Prostate gland (tissue), 2 donors: ENCODE measurements at regions not wholly inside any gene's neighbourhood (a gene's known extent, or its start where the extent isn't known, plus 50 kb on each side); places are given as distances from the start of the nearest gene placed in this dataset.

Experiments used
- DNase-seq: peaks from one replicate; pipeline ENCODE4 v3.0.0-alpha.2; 2019; ENCODE audit warnings: low spot score
- H3K27ac ChIP-seq, 2 donors: fragments of 200-600 bp; sonication (generic); 2 replicates each; pipeline ENCODE4 v1.5.1; 2017 to 2019
- H3K27me3 ChIP-seq: fragments of 200-600 bp; sonication (generic); replicated peaks from 2 replicates; pipeline ENCODE4 v1.5.1; 2019; ENCODE audit not compliant: insufficient read depth
- H3K36me3 ChIP-seq, 2 donors: fragments of 200-600 bp; sonication (generic); 1 replicate in 1 of 2; 2 replicates in 1 of 2; pipeline versions ENCODE4 v1.5.1 to v1.8.1; 2017 to 2019
- H3K4me1 ChIP-seq: fragments of 200-600 bp; sonication (generic); replicated peaks from 2 replicates; pipeline ENCODE4 v1.5.1; 2019
- H3K4me3 ChIP-seq, 2 donors: fragments of 200-600 bp; sonication (generic); 2 replicates each; pipeline ENCODE4 v1.5.1; 2017 to 2019
- H3K9me3 ChIP-seq: fragments of 200-600 bp; sonication (generic); 2 replicates; pipeline ENCODE4 v1.5.1; 2017
- POLR2A ChIP-seq: fragments of 450-650 bp; IDR thresholded peaks from one replicate; pipeline ENCODE4 v1.6.1; 2016; ENCODE audit warnings: antibody characterized with exemption, mild to moderate bottlenecking
- POLR2AphosphoS5 ChIP-seq: sonication (generic); formaldehyde crosslinking; IDR thresholded peaks from one replicate; pipeline ENCODE4 v1.6.1; 2017; ENCODE audit warnings: antibody characterized with exemption
- WGBS: methylation state at CpG from one replicate; pipeline ENCODE4 v1.1.5; 2018; 5-methylcytosine and 5-hydroxymethylcytosine counted together
- intact Hi-C: fragments of 100-400 bp; cut with DNase I; formaldehyde crosslinking; loops from one replicate; pipeline ENCODE4 v1.14.2; 2022
- TF ChIP-seq, protein P1 (sequence below), 4 experiments: fragments of 200-600 bp in 2 of 4; fragments of 450-650 bp in 2 of 4; sonication (generic) in 2 of 4; IDR thresholded peaks; 1 replicate in 3 of 4; 2 replicates in 1 of 4; pipeline ENCODE4 v1.5.1; 2016 to 2019; ENCODE audit warnings: antibody characterized with exemption in 4 of 4, mild to moderate bottlenecking in 2 of 4, moderate library complexity in 2 of 4

DNA sequence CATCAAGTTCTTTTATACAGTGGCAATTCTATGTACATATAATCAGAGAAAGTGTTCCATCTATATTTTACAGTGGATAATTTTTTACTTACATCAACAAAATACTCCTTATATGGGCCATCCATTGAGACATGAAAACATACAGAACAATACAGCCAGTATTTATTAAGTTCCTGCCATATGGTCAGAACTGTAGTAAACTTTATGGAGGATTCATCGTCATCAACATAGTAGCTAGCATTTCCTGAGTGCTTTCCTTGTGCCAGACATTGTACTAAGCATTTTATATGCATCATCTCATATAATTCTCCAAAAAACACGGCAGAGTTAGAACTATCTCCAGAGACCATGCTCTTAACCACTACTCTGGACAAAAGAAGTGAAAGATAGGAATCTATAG is 170.1 kb downstream of the CEP135 start:
- Histone ChIP-seq H3K27ac (no peak overlapping the region), H3K9me3 (no peaks in the 10 kb centered on the region), H3K27me3 (no peaks in the 10 kb centered on the region), H3K4me3 (no peak overlapping the region), H3K36me3 (no peaks in the 10 kb centered on the region), H3K4me1 (no peaks in the 10 kb centered on the region)
- no peak for DNase-seq
- WGBS, result 37% methylated on average over 2 of the region's 2 CpGs
- no peak for TF ChIP-seq POLR2A
- TF ChIP-seq, protein P1, sequence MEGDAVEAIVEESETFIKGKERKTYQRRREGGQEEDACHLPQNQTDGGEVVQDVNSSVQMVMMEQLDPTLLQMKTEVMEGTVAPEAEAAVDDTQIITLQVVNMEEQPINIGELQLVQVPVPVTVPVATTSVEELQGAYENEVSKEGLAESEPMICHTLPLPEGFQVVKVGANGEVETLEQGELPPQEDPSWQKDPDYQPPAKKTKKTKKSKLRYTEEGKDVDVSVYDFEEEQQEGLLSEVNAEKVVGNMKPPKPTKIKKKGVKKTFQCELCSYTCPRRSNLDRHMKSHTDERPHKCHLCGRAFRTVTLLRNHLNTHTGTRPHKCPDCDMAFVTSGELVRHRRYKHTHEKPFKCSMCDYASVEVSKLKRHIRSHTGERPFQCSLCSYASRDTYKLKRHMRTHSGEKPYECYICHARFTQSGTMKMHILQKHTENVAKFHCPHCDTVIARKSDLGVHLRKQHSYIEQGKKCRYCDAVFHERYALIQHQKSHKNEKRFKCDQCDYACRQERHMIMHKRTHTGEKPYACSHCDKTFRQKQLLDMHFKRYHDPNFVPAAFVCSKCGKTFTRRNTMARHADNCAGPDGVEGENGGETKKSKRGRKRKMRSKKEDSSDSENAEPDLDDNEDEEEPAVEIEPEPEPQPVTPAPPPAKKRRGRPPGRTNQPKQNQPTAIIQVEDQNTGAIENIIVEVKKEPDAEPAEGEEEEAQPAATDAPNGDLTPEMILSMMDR (IDR thresholded peaks at IDR 0.05), result no peak
- TF ChIP-seq POLR2AphosphoS5, result no peak
- intact Hi-C loops, result no loop called here

DNA sequence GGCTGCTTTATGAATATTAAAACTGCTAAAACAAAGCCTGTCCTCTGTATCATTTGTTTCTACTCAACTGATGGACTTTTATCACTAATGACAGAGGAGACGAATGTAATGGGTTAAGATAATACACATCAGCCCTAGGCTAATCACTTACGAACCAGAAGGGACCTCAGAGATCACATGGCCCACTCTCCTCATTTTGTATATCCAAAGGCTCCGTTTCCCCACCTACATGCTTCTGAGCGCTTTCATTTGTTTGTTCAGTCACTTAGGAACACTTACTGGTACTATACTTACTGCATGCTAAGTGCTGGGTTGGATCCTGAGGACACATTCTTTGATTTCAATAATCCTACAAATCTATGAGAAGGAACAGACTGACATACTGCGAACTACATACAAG is 169.3 kb downstream of the CEP135 start:
- intact Hi-C loops, result no loop called here
- no peaks in the 10 kb centered on the region for H3K27me3 ChIP-seq
- TF ChIP-seq, protein P1 (IDR thresholded peaks at IDR 0.05), result no peak
- TF ChIP-seq POLR2AphosphoS5, result no peak
- no peak for TF ChIP-seq POLR2A
- H3K27ac ChIP-seq, result no peak overlapping the region
- 82% methylated on average over 5 of the region's 5 CpGs for WGBS
- H3K4me1 ChIP-seq, result no peaks in the 10 kb centered on the region
- no peaks in the 10 kb centered on the region for H3K9me3 ChIP-seq
- DNase-seq, result no peak
- no peak overlapping the region for H3K4me3 ChIP-seq
- H3K36me3 ChIP-seq, result no peaks in the 10 kb centered on the region

DNA sequence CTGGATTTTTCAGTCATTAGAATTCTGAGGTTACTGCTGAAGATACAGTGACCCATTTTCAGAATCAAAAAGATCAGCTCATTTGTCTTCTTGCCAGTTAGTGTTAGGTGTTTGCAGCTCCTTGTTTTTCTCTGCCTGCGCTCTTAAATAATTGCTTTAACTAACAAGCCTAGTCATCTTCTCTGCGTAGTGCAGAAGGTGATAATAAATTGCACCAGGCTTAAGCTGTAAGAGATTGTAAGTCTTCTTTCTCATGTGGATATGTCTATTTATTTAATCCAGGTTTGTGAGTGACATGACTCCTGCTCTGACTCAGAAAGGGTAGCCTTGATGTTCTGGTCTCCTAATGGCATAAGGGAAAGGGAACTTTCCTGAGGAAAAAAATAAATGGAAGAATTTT is 167.2 kb downstream of the CEP135 start:
- DNase-seq, result no peak
- H3K27ac ChIP-seq, result no peak overlapping the region
- 51% methylated on average over 2 of the region's 2 CpGs for WGBS
- H3K36me3 ChIP-seq, result no peaks in the 10 kb centered on the region
- intact Hi-C loops, result no loop called here
- no peak overlapping the region for H3K4me3 ChIP-seq
- H3K27me3 ChIP-seq, result no peaks in the 10 kb centered on the region
- TF ChIP-seq, protein P1 (IDR thresholded peaks at IDR 0.05), result no peak
- TF ChIP-seq POLR2AphosphoS5, result no peak
- no peak for TF ChIP-seq POLR2A
- H3K4me1 ChIP-seq, result no peaks in the 10 kb centered on the region
- no peaks in the 10 kb centered on the region for H3K9me3 ChIP-seq

DNA sequence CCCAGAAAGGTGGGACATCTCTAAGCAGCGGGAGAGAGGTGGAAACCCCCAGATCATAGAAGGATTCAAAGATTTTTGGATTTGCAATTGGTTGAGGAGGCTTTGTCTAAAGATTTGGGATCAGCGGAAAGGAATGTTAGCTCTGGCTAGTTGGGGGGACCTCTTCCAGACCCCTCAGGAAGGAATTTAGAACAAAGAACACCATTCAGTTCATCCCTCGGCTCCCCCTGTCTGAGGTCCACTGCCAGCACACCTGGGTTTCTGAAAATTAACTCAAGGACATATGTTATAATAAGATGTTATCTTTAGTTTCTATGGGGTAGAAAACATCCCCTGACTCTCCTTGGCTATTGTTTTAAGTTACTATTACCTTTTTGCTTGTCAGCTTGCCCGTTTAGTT is 163.6 kb downstream of the CEP135 start:
- H3K4me1 ChIP-seq, result no peaks in the 10 kb centered on the region
- H3K27me3 ChIP-seq, result no peaks in the 10 kb centered on the region
- no peaks in the 10 kb centered on the region for H3K36me3 ChIP-seq
- no peak for TF ChIP-seq POLR2A
- TF ChIP-seq, protein P1 (IDR thresholded peaks at IDR 0.05), result no peak
- TF ChIP-seq POLR2AphosphoS5, result no peak
- no peak for DNase-seq
- H3K9me3 ChIP-seq, result no peaks in the 10 kb centered on the region
- H3K4me3 ChIP-seq, result no peak overlapping the region
- H3K27ac ChIP-seq, result no peak overlapping the region
- intact Hi-C loops, result no loop called here
- 45% methylated on average over 4 of the region's 4 CpGs for WGBS

DNA sequence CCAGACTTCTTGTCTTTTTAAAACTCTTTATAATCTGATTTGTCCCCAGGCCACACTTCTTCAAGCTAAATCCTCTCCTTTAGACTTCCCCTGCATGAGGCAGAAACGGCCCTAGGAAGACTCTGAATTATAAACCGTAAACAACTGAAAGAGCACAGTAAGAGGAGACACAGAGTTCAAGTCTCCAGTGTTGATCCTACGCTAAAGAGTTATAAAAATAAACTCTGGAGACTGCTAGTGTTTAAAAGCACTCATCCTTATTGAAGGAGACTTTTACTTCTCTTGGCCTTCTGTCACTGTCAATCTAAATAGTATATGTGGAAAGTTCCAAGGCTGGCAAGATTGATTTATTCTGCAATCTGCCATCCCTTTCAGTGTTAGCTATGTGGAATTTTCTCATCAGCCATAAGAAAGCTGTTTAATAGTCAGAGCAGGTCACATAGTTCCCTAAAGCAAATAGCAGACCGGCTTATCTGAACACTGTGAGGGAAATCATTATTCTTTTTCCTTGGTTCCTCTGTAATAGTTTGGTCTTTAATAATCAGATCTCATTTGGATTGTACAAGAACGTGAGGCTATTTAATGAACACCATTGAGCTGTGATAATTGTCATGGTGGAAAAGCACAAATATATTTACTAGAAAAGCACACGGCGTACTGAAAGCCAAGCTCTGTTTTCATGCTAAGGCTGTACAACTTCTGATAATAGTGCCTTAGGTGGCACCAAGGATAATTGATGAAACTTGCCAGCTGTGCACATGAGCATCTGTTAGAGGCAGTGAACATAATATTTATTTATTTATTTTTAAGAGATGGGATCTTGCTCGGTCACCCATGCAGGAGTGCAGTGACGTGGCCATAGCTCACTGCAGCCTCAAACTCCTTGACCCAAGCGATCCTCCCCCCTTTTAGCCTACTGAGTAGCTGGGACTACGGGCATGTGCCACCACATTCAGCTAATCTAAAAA is 157.7 kb downstream of the CEP135 start:
- Histone ChIP-seq H3K27me3 (no peaks in the 10 kb centered on the region), H3K27ac (peak overlapping the region in 1 of 2 donors; percentile 4), H3K4me3 (no peak overlapping the region), H3K36me3 (no peaks in the 10 kb centered on the region), H3K4me1 (no peaks in the 10 kb centered on the region), H3K9me3 (no peaks in the 10 kb centered on the region)
- intact Hi-C loops, result no loop called here
- DNase-seq, result no peak
- 54% methylated on average over 11 of the region's 11 CpGs for WGBS
- TF ChIP-seq POLR2A, result no peak
- TF ChIP-seq, protein P1 (IDR thresholded peaks at IDR 0.05), result no peak
- TF ChIP-seq POLR2AphosphoS5, result no peak
